OCI-M1 (cell line): ENCODE measurements at regions not wholly inside any gene's neighbourhood (a gene's known extent, or its start where the extent isn't known, plus 50 kb on each side); places are given as distances from the start of the nearest gene placed in this dataset.
"Not testable (repeated sequence)": the region's sequence is repeated elsewhere in the genome, so short reads cannot be mapped to it uniquely, and the experiment has no call there.

ENCODE experiments used
- DNase-seq: peaks from one replicate; lab custom pipeline; 2025; lab: John Stamatoyannopoulos, UW

DNA sequence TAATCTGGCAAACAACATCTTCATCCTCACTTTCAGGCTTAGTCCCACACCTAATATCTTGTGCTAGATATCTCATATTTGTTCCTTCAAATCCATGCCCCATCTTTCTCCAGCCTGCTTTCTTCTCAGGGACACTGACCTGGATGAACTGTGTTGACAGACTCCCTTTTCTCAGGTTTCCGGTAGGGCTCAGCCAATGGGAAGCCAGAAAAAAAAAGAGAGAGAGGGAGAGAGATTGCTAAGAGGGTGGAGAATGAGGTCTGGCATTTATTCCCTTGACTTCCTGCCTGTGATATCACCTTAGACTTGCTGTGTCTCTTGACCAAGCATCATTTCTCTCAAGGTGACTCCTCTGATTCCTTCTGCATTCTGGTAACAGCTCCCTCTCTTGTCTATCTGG, 145.6 kb upstream of the ABI3BP start:
- DNase-seq = no peak

- no peak for DNase-seq
These were observed 141.1 kb upstream of the ABI3BP start for GRCh38 chr3:101134331-101134730.

DNA sequence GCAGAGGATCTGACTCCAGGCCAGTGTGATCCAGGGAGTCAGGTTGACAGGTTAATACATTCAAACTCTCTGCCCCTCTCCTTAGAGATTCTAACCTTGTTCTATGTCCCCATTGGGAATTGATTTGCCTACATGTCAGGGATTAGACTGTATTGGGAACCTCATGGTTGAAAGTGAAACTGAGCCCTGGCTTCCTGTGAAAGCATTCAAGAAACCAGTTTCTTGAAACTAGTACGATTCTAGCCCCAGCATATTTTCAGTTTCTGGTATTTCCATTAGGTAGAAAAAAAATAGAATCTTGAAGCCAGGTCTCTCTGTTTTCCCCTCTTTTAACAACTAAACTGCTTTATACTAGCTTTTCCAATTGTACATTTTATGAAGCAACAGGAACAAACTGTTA, 140.4 kb upstream of the ABI3BP start:
- peak; percentile 25 for DNase-seq

GRCh38 chr3:101133197-101133596, 140.0 kb upstream of the ABI3BP start:
- not testable (repeated sequence) for DNase-seq

DNA sequence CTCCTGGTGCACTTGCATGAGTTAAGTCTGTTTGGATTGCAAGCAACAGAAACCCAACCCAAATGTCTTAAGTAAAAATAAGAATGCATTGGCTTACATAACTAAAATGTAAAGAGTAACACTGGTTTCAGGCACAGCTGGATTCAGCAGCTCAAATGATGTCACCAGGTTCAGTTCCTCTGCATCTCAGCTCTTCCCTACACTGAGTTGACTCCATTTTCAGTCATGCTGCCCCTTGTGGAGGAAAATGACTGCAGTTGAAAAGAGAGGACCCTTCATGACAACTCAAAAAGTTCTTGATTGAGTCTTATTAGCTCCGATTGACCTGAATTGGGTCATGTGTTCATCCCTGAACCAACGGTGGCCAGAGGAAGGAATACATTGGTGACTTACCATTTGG, 138.5 kb upstream of the ABI3BP start:
- DNase-seq = no peak

DNA sequence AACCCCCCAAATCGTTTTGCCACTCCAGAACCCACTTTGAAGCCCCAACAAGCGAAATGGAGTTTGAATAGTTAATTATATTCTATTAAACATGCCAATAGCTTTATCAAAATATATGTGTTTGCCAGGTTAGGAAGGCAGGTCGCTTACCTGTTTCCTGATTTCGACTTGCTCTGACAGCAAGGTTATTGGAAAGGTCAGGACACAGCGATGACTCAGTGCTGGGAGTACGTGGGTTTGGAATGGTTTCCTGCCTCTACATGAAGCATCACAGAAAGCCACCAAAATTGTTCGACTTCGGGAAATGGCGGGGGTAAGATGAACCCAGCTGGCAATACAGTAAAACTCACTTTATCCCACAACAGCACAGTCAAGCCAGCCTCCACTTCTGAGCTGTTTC, 135.6 kb upstream of the ABI3BP start:
- no peak for DNase-seq

- no peak for DNase-seq
These were observed 134.8 kb upstream of the ABI3BP start for GRCh38 chr3:101128001-101128400.

DNA sequence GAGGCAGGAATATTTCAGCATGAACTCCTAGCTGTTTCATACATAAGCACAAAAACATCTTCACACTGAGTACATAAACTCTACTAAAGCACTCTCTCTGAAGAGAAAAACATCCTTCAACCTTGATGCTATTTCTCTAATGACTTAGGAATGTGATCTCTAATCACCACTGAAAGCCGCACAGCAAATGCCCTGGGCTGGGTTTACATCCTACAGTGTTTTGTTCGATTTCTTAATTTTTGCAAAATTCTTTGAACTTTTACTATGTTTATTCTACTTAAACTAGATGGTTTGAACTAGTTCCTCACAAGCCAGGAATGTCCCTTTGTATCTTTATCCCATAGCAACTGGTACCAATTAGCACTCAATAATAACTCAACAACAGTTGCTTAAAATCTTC, 130.9 kb upstream of the ABI3BP start:
- DNase-seq = no peak

DNA sequence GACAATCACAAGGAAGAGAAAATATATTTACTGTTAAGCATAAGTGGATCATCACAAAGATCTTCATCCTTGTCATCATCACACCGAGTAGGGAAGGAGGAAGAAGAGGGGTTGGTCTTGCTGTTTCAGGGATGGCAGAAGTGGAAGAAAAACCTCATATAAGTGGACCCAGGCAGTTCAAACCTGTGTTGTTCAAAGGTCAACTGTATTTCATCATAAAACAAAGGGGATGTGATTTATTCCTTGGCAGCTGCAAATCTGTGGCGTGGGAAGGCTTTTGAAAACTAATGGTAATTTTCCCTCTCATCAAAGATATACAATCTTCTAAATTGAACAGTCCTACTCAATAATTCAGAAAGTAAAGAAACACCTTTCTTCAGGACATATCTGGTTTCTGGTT, 129.9 kb upstream of the ABI3BP start:
- DNase-seq = no peak

GRCh38 chr3:101122681-101123080, 129.5 kb upstream of the ABI3BP start:
- DNase-seq = no peak

DNA sequence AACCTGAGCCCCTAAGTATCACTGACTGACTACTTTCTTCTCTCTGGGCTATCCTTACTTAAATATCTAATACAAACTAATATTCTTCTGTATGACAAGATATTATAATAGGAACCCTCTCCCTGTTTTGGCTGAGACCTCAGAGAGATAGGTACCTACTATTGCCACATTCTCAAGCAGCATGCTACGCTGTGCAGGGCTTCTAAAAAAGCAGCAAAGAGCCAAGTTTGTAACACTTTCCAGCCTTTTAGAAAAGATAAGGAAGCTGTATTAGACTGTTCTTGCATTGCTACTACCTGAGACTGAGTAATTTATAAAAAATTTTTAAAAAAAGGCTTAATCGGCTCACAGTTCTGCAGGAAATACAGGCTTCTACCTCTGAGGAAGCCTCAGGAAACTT, 126.8 kb upstream of the ABI3BP start:
- no peak for DNase-seq

DNA sequence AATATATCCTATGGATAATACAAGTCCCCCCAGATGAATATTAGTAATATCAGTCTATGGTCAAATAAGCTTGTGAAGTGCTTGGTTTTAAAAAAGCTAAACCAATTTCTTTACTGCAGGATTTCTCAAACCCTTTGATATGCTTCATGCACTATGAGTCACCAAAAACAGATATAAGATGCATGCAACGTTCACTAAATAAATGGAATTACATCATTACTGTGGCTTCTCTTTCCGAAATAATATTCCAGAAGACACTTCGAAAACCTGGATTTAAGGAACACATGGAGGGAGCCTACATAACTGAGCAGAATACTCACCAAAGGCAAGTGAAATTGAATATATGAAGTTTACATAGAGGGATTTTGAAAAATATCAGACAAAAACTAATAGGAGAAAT, 126.3 kb upstream of the ABI3BP start:
- DNase-seq = no peak

- DNase-seq = peak; percentile 49
These were observed 124.8 kb upstream of the ABI3BP start for GRCh38 chr3:101117980-101118379.

DNA sequence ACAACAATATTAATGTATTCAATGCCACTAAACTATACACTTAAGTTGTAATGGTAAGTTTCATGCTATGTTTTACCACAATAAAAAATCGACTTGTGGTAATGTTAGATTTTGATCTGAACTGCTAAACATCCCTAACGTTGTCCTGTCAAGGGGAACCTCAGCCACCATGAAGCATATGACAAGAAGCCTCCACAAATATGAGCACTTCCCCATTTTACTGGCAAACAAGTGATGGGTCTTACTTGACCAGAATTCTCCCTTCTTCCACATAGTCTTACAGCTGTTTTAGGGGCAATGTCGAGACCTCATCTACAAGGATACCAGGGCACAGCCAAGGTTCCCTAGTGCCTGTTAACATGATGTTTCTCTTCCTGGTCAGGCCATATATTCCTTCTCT, 124.2 kb upstream of the ABI3BP start:
- DNase-seq = peak; percentile 62

GRCh38 chr3:101110295-101110694, 117.1 kb upstream of the ABI3BP start:
- DNase-seq = not testable (repeated sequence)

DNA sequence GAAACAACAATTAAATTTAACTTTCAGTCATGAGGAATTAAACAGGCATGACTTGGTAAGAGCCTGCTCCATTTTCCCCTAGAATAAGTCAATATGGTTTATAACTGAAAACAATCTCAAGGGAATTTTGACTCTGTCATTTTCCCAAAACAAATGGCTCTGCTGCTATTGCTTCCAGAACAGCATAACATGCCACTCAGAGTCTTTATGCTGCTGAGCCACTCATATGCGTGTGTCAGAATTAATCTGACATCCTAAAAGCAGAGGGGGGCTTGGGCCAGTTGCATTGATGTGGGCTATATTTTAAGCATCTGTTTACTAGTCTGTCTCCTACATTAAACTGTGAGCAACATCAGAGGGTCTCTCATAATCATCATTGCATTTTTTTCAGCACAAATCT, 111.1 kb upstream of the ABI3BP start:
- DNase-seq = no peak

- DNase-seq = no peak
These were observed 109.6 kb upstream of the ABI3BP start for GRCh38 chr3:101102678-101103296.

GRCh38 chr3:101100361-101101009, 107.3 kb upstream of the ABI3BP start:
- DNase-seq = no peak

DNA sequence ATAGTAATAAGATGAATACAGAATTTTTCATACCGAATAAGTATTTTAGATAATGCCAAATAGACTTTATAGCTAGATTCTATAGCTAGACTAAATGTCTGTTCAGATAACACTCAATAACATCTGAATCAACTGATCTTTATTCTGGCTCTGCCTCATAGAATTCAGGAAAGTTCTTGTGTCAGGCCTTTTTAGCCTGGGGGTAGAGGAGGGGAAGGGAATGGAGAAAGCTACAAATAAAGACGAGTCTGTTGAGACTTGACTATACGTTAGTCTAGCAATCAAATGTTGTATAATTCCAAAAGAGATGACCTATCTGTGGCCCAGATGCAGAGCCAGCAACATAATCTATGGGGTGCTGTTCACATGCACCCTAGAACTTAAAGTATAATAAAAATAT, 106.6 kb upstream of the ABI3BP start:
- DNase-seq = no peak

- DNase-seq = no peak
These were observed 103.2 kb upstream of the ABI3BP start for GRCh38 chr3:101096444-101096843.

DNA sequence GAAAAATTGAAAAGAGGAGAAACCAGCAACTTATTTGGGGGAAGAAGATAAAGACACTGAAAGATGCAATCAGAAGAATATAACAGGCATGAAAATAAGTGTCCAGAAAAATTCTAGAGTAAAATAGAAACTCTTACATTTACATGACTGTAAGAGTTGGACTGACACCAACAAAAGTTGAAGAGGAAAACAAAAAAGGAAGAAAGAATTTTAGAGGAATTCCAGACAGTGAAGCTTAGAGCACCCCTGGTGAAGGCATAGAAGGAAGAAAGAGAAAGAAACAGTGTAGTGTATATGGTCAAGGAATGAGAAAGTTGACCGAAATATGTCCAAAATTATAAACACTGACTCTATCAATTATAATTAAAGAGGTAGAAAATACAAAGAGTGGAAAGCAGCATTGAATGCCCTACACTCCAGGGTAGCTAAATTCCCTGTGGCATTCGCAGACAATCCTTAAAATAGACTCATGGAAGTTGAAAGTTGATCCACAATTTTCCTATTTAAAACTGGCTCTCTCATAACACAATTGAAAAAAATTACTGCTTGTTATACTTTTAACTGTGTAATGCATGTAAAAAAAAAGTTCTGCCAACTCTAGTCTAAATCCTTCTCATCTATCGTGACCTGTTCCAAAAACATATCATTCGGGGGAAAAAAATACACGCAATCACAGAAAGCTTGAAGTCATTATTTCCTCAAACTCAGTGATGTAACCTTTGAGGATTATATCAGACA, 102.6 kb upstream of the ABI3BP start:
- no peak for DNase-seq

DNA sequence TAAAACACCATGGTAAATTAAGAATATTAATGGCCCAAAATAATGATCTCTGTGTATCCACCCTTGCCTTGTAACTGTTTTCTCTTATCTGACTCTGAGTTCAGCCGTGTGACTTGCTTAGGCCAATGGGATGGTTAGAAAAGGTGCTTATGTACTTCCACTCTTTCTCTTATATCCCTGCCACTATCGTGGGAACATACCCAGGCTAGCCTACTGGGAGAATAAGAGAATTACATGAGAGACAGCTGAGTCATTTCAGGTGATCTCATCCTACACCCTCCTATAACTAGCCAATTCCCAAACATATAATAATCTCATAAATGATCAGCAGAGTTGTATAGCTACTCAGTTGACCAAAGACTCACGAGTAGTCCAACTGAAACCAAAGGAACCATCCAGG, 98.3 kb upstream of the ABI3BP start:
- DNase-seq = peak; percentile 67

DNA sequence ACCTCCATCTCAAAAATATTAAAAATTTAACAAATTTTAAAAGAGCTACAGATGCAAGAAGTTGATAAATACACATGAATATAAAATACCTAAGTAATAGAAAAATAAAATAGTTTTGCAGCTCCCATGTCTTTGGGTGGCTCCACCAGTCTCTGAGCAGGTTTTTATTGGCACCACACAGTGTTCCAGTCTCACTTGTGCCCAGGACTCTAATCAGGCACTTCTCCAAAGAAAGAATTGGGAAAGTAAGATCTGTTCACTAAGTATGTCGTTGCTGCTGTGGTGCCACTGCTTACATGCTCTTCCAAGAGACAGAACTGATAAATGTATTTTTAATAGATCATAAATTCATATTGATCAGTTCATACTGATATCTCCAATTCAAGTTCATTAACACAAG, 92.5 kb upstream of the ABI3BP start:
- no peak for DNase-seq

DNA sequence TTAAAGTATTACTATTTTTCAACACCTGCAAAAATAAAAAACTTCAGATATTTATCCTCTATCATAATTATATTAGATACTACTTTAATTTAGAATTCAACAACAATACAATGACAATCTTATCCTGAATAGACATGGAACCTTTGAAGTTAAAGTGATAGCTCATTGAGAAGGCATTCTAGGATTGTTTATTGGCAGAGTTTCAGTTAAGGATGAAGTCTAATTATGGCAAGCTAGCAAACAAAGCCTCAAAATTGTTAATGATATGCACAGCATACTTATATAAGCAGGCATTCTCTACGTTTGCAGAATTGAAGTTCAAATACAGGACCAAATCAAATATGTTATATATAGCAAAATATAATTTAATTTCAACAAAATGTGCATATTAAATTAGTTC, 91.2 kb upstream of the ABI3BP start:
- DNase-seq = no peak
